ENCODE measurements at regions not wholly inside any gene's neighbourhood (a gene's known extent, or its start where the extent isn't known, plus 50 kb on each side); places are given as distances from the start of the nearest gene placed in this dataset.
A peak's percentile ranks its signal among the peaks of the same experiment; 100 is the strongest.

DNA sequence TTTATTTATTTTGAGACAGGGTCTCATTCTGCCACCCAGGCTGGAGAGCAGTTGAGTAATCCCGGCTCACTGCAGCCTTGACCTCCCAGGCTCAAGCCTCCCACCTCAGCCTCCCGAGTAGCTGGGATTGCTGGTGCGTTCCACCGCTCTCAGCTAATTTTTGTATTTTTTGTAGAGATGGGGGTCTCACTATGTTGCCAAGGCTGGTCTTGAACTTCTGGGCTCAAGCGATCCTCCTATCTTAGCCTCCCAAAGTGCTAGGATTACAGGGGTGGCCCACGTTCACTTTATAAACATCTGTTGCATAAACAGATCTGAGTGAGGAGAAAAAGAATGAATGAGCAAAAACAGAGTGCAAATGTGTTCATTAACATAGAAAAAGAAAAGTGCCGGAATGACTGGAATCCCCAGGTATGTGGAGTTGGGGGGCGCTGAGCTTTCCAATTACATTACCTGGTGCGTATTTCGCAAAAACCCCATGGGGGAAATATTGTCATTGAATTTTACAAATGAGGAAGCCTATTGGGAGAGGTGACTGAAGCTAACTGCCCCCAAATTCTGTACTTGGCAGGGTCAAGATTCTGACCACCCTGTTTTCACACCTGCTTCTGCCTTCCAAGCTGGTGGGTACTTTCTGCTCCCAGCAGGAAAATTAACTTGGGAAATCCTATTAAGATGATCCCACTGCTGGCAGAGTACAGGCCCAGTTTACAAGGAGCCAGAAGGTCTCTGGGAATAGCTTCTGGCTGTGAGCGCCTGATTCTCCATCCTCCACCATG lies 207.7 kb upstream of the JARID2 start:
- DNase-seq, result peak; percentile 63
- H3K9ac ChIP-seq (ENCODE audit: extremely low read depth, insufficient read length, low read length), result no peak overlapping the region

More for the DNA sequence above, 207.7 kb upstream of the JARID2 start:
- H3K4ac ChIP-seq (ENCODE audit: low read depth, low read length), result no peak overlapping the region
- H2BK12ac ChIP-seq (ENCODE audit: insufficient read length, low read depth, low read length), result no peak overlapping the region
- no peaks in the 10 kb centered on the region for H3K23me2 ChIP-seq (ENCODE audit: insufficient read length, low read depth, low read length, poor library complexity, severe bottlenecking)
- H2BK120ac ChIP-seq (ENCODE audit: low read depth, low read length, poor library complexity, severe bottlenecking), result no peak overlapping the region
- no peak overlapping the region for H3K56ac ChIP-seq (ENCODE audit: insufficient read length, low read depth, low read length)
- peaks cover 33 to 38% of the 10 kb centered on the region in 2 experiments for H3K4me1 Mint-ChIP-seq
- peak overlapping the region; percentile 77 for H3K27ac ChIP-seq (ENCODE audit: insufficient read length, low read depth, low read length)
- no peak overlapping the region for H3K14ac ChIP-seq (ENCODE audit: insufficient read depth, low read length)
- H4K91ac ChIP-seq (ENCODE audit: insufficient read length, low read depth, low read length), result peak overlapping the region; percentile 61
- H4K8ac ChIP-seq (replicated peaks; ENCODE audit: insufficient read length, low read depth, low read length), result no peak overlapping the region
- no peaks in the 10 kb centered on the region for H3K27me3 ChIP-seq (ENCODE audit: insufficient read depth, low read length)
- H3K79me1 ChIP-seq (ENCODE audit: insufficient read depth, low read depth, low read length, poor library complexity, severe bottlenecking), result no peaks in the 10 kb centered on the region
- no peak overlapping the region for H4K5ac ChIP-seq (ENCODE audit: insufficient read length, low read depth, low read length)
- H3K36me3 Mint-ChIP-seq (ENCODE audit: insufficient read depth in 1 of 3, low read depth in 3 of 3), result no peaks in the 10 kb centered on the region
- peak overlapping the region; percentile 54 to 96 (median 94); a peak in 6 of 7 replicates for H3K27ac Mint-ChIP-seq
- WGBS (ENCODE audit: extremely low coverage, insufficient read length, low lambda C conversion rate), result no CpG with 5 or more reads among the region's 11 CpGs
- H3K4me3 Mint-ChIP-seq, result peak overlapping the region in 1 of 2 experiments; percentile 44; a peak in 2 of 5 replicates
- no peak overlapping the region for H2BK15ac ChIP-seq (ENCODE audit: low read depth, low read length)
- no peak overlapping the region for H3K4me2 ChIP-seq (ENCODE audit: insufficient read depth, insufficient read length, low read length)
- no peak overlapping the region for H3K23ac ChIP-seq (ENCODE audit: insufficient read length, low read depth, low read length)
- no peak overlapping the region for H2AK5ac ChIP-seq (ENCODE audit: insufficient read length, low read length)
- H3K79me2 ChIP-seq (ENCODE audit: insufficient read depth, low read length), result no peaks in the 10 kb centered on the region
- H3K4me1 ChIP-seq (ENCODE audit: insufficient read depth, low read length), result peaks cover 3% of the 10 kb centered on the region; the same call in 1 of the 2 replicates
- TF ChIP-seq, protein P1, sequence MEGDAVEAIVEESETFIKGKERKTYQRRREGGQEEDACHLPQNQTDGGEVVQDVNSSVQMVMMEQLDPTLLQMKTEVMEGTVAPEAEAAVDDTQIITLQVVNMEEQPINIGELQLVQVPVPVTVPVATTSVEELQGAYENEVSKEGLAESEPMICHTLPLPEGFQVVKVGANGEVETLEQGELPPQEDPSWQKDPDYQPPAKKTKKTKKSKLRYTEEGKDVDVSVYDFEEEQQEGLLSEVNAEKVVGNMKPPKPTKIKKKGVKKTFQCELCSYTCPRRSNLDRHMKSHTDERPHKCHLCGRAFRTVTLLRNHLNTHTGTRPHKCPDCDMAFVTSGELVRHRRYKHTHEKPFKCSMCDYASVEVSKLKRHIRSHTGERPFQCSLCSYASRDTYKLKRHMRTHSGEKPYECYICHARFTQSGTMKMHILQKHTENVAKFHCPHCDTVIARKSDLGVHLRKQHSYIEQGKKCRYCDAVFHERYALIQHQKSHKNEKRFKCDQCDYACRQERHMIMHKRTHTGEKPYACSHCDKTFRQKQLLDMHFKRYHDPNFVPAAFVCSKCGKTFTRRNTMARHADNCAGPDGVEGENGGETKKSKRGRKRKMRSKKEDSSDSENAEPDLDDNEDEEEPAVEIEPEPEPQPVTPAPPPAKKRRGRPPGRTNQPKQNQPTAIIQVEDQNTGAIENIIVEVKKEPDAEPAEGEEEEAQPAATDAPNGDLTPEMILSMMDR (conservative IDR thresholded peaks at IDR 0.05), result no peak
- H2BK20ac ChIP-seq (ENCODE audit: low read depth, low read length, poor library complexity, severe bottlenecking), result no peak overlapping the region
- H2BK5ac ChIP-seq (ENCODE audit: insufficient read length, low read length), result peak overlapping the region; percentile 4
- no peaks in the 10 kb centered on the region for H3K9me3 ChIP-seq (ENCODE audit: control insufficient read depth, low read depth, low read length)
- H3T11ph ChIP-seq (ENCODE audit: low read length), result no peak overlapping the region
- no peak overlapping the region for H2AFZ ChIP-seq (ENCODE audit: low read length)
- H4K20me1 ChIP-seq (ENCODE audit: control insufficient read depth, insufficient read depth, insufficient read length), result no peaks in the 10 kb centered on the region
- H3K27me3 Mint-ChIP-seq (ENCODE audit: low read depth), result no peaks in the 10 kb centered on the region
- H3K18ac ChIP-seq (ENCODE audit: insufficient read length, low read depth, low read length), result no peak overlapping the region
- H3K9me3 Mint-ChIP-seq, result no peaks in the 10 kb centered on the region
